ENCODE measurements at regions not wholly inside any gene's neighbourhood (a gene's known extent, or its start where the extent isn't known, plus 50 kb on each side); places are given as distances from the start of the nearest gene placed in this dataset.

DNA sequence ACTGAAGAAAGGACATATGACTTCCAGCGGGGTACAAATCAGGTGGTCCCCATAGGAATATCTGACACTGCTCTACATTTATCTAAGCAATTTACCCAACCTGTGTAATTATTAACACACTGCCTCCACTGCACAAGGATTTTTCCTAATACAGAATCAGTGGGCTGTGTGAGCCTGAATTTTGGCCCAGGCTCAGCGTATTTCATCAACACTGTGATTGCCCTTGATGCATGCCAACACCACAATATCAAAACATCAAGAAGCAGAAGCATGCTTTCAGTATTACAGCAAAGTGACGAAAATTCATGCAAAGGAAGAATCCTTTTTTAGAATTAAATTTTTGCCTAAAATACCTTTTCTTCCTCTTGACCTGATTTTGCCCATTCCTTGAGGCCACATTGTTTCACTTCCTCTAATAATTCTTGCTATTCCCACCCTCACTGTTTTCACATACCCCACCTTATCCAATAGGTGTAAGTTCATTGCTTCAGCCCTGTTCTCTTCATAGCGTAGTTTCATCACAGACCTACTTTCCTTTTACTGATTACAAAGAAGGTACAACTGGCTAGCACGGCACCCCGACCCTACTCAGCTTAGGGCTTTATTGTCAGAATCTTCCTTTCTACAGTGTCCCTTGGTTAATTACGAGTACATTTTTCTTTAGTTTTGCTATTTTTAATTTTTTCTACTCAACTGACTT, 83.7 kb upstream of the PTCHD4 start:
- H3K36me3 Mint-ChIP-seq (ENCODE audit: low read depth): no peaks in the 10 kb centered on the region
- H3K9me3 Mint-ChIP-seq: no peaks in the 10 kb centered on the region; the same call in 1 of the 2 replicates
- no peaks in the 10 kb centered on the region for H3K4me1 Mint-ChIP-seq (ENCODE audit: low read depth)
- H3K27me3 Mint-ChIP-seq (ENCODE audit: insufficient read depth): peaks cover 2% of the 10 kb centered on the region; the same call in 1 of the 2 replicates
- no peak for DNase-seq
- peak overlapping the region; percentile 15; the same call in 1 of the 2 replicates for H3K4me3 Mint-ChIP-seq
- no peak overlapping the region for H3K27ac Mint-ChIP-seq
- TF ChIP-seq, protein P1, sequence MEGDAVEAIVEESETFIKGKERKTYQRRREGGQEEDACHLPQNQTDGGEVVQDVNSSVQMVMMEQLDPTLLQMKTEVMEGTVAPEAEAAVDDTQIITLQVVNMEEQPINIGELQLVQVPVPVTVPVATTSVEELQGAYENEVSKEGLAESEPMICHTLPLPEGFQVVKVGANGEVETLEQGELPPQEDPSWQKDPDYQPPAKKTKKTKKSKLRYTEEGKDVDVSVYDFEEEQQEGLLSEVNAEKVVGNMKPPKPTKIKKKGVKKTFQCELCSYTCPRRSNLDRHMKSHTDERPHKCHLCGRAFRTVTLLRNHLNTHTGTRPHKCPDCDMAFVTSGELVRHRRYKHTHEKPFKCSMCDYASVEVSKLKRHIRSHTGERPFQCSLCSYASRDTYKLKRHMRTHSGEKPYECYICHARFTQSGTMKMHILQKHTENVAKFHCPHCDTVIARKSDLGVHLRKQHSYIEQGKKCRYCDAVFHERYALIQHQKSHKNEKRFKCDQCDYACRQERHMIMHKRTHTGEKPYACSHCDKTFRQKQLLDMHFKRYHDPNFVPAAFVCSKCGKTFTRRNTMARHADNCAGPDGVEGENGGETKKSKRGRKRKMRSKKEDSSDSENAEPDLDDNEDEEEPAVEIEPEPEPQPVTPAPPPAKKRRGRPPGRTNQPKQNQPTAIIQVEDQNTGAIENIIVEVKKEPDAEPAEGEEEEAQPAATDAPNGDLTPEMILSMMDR (IDR thresholded peaks at IDR 0.05): no peak

DNA sequence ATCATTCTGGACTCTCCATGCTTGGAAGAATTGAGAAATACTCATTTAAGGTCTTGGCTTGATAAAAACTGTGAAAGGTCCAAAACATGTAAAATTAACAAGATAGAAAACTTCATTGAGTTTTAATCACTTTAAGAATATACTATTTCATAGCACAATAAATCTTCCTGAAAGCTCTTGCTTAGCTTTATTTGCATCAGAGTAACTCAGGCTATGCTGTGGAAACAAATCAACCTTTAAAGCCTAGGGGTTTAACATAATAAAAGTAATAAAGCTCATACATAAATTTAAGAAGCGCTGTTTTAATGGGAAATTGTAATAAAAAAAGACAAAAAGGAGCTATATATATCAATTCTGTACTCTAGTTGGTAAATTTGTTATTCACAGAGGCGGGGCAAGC, 77.2 kb upstream of the PTCHD4 start:
- peaks cover 2% of the 10 kb centered on the region; the same call in 1 of the 2 replicates for H3K27me3 Mint-ChIP-seq (ENCODE audit: insufficient read depth)
- H3K4me3 Mint-ChIP-seq: no peak overlapping the region
- H3K36me3 Mint-ChIP-seq (ENCODE audit: low read depth): no peaks in the 10 kb centered on the region
- H3K27ac Mint-ChIP-seq: no peak overlapping the region
- TF ChIP-seq, protein P1 (IDR thresholded peaks at IDR 0.05): no peak
- peaks cover 7% of the 10 kb centered on the region; the same call in 1 of the 2 replicates for H3K4me1 Mint-ChIP-seq (ENCODE audit: low read depth)
- 0 out of 2 replicates have a peak, but pooled peaks cover 3% of the 10 kb centered on the region for H3K9me3 Mint-ChIP-seq
- no peak for DNase-seq

DNA sequence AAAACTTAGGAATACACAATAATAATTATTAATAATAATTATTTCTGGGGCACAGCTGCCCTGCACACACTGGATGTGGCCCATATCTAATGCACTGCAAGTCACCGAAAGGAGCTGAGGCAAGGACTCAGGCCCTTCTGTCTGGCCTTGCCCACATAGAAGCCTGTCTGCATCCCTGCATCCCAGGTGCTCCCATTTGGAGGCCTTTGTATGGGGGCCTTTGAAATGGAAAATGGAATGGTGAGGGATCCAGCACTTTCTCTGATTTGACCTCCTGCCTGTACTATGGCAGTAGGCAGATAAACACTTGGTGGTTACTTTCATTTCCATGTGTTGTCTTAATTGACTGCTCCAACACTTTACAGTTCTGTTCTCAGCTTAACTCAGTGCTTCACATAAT, 75.7 kb upstream of the PTCHD4 start:
- 0 out of 2 replicates have a peak, but pooled peaks cover 3% of the 10 kb centered on the region for H3K9me3 Mint-ChIP-seq
- no peak overlapping the region for H3K27ac Mint-ChIP-seq
- H3K36me3 Mint-ChIP-seq (ENCODE audit: low read depth): no peaks in the 10 kb centered on the region
- TF ChIP-seq, protein P1 (IDR thresholded peaks at IDR 0.05): no peak
- no peaks in the 10 kb centered on the region for H3K27me3 Mint-ChIP-seq (ENCODE audit: insufficient read depth)
- H3K4me1 Mint-ChIP-seq (ENCODE audit: low read depth): peaks cover 7% of the 10 kb centered on the region; the same call in 1 of the 2 replicates
- no peak overlapping the region for H3K4me3 Mint-ChIP-seq
- no peak for DNase-seq

DNA sequence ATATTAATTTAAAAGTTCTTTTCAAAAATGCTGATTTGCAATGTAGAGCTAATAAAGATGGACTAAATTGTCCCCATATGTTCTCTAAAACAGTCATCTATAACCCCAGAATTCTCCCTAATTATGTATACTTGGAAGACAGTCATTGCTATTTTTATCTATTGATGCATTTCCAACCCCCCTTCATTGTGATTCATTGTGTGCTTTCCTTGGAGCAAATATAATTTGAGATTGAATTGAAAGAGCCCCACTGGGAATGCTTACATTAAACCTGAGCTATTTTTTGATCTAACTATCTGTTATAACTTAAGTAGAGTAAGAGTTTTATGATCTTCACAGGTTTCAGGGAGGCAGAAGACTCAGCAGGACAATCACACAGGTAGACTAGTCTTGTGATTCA, 73.7 kb upstream of the PTCHD4 start:
- H3K27ac Mint-ChIP-seq: no peak overlapping the region
- peaks cover 7% of the 10 kb centered on the region; the same call in 1 of the 2 replicates for H3K4me1 Mint-ChIP-seq (ENCODE audit: low read depth)
- H3K9me3 Mint-ChIP-seq: 0 out of 2 replicates have a peak, but pooled peaks cover 3% of the 10 kb centered on the region
- no peaks in the 10 kb centered on the region for H3K36me3 Mint-ChIP-seq (ENCODE audit: low read depth)
- H3K4me3 Mint-ChIP-seq: no peak overlapping the region
- TF ChIP-seq, protein P1 (IDR thresholded peaks at IDR 0.05): no peak
- H3K27me3 Mint-ChIP-seq (ENCODE audit: insufficient read depth): no peaks in the 10 kb centered on the region
- DNase-seq: no peak

DNA sequence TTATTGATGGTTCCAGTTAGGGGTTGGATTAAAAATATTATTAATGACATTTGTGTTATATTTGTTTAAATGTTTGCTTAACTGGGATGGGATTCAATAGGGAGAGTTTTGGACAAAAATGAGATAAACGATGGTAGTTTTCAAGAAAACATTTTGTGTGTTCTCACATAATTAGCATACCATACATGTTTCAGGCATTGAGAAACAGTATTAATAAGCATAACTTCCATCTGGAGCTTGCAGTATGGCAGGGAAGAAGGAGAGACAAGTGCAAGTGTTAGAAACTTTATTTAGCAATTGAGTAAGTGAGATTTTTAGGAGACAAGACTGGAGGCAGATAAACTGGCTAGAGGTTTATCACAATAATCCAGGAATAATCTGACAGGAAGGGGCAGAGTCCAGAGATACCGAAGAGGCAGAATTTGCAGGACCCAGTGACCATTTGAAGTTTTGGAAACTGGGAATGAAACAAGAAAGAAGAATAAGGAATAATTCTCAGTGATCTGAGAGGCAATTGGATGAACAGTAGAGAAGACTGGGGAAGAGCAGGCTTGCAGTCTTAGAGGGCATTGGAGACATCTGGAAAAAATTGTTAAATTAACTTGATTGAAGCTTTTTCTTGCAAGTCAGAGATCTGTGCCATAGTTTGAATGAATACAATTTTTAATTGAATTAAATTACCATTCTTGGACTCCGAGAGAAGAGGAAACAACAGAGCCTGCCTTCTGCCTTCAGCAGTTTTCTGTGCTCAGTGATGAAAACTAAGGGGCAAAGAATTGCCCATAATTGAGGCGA, 73.0 kb upstream of the PTCHD4 start:
- DNase-seq: no peak
- H3K9me3 Mint-ChIP-seq: 0 out of 2 replicates have a peak, but pooled peaks cover 3% of the 10 kb centered on the region
- no peak overlapping the region for H3K4me3 Mint-ChIP-seq
- peaks cover 7% of the 10 kb centered on the region; the same call in 1 of the 2 replicates for H3K4me1 Mint-ChIP-seq (ENCODE audit: low read depth)
- H3K27ac Mint-ChIP-seq: no peak overlapping the region; the same call in 1 of the 2 replicates
- TF ChIP-seq, protein P1 (IDR thresholded peaks at IDR 0.05): no peak
- no peaks in the 10 kb centered on the region for H3K27me3 Mint-ChIP-seq (ENCODE audit: insufficient read depth)
- no peaks in the 10 kb centered on the region for H3K36me3 Mint-ChIP-seq (ENCODE audit: low read depth)
